Stomach smooth muscle (tissue), 2 donors: ENCODE measurements at regions not wholly inside any gene's neighbourhood (a gene's known extent, or its start where the extent isn't known, plus 50 kb on each side); places are given as distances from the start of the nearest gene placed in this dataset.
A peak's percentile ranks its signal among the peaks of the same experiment; 100 is the strongest.

Experiments
- H3K27ac ChIP-seq: one replicate; pipeline ENCODE4 v1.7.0; 2013; ENCODE audit warnings: mild to moderate bottlenecking, low read length, inconsistent platforms
- H3K27me3 ChIP-seq, 2 donors: one replicate each; pipeline ENCODE4 v1.7.0; 2013; ENCODE audit warnings: low read length in 2 of 2; ENCODE audit not compliant: insufficient read depth in 2 of 2, control insufficient read depth in 1 of 2
- H3K36me3 ChIP-seq, 2 donors: one replicate each; pipeline ENCODE4 v1.7.0; 2013; ENCODE audit warnings: low read length in 2 of 2; ENCODE audit not compliant: control insufficient read depth in 2 of 2, insufficient read depth in 2 of 2
- H3K4me1 ChIP-seq: one replicate; pipeline ENCODE4 v1.7.0; 2013; ENCODE audit warnings: low read length; ENCODE audit not compliant: control insufficient read depth, insufficient read depth
- H3K4me3 ChIP-seq, 2 donors: one replicate each; pipeline ENCODE4 v1.7.0; 2013; ENCODE audit warnings: low read length in 2 of 2
- H3K9ac ChIP-seq, 2 donors: one replicate each; pipeline ENCODE4 v1.7.0; 2013; ENCODE audit warnings: low read length in 2 of 2, mild to moderate bottlenecking in 1 of 2
- H3K9me3 ChIP-seq, 2 donors: one replicate each; pipeline ENCODE4 v1.7.0; 2013; ENCODE audit warnings: low read length in 2 of 2; ENCODE audit not compliant: control insufficient read depth in 2 of 2
- donor health status: healthy.
- donor health status: Pancreatic carcinoma.

DNA sequence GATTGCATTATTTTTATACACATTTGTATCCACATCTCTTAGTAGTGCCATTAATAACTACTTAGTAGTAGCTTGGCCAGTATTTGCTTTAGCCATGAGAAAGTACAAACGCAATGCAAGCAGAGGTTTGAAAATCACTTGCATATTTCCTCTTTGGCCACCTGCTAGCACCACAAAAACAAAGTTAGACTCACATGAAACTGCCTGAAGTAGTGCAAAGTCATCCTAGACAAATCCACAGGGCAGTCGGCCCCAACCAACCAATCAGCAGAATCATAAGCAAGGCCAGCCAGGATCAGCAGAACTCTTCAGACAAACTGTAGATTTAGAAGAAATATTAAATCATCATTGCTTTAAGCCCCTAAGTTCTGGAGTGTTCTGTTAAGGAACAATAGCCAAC is 135.2 kb upstream of the VGLL2 start:
- Histone ChIP-seq H3K27ac (no peak overlapping the region), H3K4me3 (no peak overlapping the region), H3K27me3 (no peaks in the 10 kb centered on the region), H3K9me3 (peaks cover 0 to 3% of the 10 kb centered on the region in 2 donors), H3K36me3 (no peaks in the 10 kb centered on the region), H3K4me1 (no peaks in the 10 kb centered on the region), H3K9ac (no peak overlapping the region)

DNA sequence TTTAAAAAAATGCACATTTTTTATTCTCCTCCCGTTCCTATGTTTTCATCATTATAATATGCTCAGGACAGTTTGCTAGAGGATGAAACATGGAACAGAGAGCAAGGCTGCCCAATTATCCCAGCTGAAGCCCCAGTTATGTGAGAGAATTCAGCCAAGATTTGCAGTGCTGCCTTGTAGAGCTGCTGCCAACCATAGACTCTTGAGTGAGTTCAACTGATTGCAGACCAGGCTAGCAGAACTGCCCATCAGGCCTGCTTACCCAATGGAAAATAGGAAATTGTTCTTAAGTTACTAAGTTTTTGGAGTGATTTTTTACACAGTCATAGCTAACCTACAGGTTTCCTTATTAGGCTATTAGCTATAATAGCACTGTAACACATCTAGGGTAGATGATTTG is 128.7 kb upstream of the VGLL2 start:
- Histone ChIP-seq H3K9ac (no peak overlapping the region), H3K4me3 (no peak overlapping the region), H3K4me1 (peaks cover 5% of the 10 kb centered on the region), H3K27me3 (no peaks in the 10 kb centered on the region), H3K36me3 (no peaks in the 10 kb centered on the region), H3K9me3 (no peaks in the 10 kb centered on the region), H3K27ac (no peak overlapping the region)

DNA sequence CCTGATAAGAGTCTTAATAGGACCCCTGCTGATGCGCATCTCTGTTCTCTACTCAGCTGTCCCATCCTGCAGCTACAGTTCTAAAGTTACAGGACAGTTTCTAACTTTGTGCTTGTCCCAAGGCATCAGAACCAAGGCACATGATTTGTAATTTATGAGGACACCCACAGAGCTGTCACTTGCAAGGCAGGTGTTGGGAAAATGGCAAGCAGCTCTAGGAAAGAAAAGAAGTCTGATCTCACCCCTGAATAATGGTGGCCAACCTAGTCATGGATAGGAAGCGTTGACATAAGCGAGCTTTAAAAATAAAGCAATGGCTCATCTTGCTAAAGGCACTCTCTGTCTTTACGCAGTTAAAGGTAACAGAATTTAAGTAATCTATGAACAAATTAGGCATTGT is 127.6 kb upstream of the VGLL2 start:
- Histone ChIP-seq H3K9ac (no peak overlapping the region), H3K9me3 (no peaks in the 10 kb centered on the region), H3K36me3 (no peaks in the 10 kb centered on the region), H3K4me1 (peaks cover 5% of the 10 kb centered on the region), H3K27ac (no peak overlapping the region), H3K27me3 (no peaks in the 10 kb centered on the region), H3K4me3 (no peak overlapping the region)

DNA sequence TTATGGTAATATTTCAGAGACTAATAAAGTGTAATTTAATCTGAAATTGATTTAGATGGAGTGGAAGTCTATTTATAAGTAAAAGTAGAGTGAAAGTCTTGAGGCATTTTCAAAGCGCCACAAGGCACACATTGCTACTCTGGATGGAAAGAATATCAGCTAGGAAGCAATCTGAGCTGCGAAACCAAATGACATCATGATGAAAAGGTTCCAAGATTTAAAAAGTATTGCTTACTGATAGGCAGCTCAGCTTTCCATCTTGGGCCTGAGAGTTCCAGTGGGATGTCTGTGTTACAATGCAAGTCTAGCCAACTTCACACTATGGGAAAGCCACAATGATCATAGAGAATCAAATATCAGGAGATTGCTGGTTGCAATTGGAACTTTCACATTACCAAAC is 126.9 kb upstream of the VGLL2 start:
- Histone ChIP-seq H3K4me1 (peaks cover 5% of the 10 kb centered on the region), H3K9me3 (no peaks in the 10 kb centered on the region), H3K27ac (no peak overlapping the region), H3K4me3 (no peak overlapping the region), H3K36me3 (no peaks in the 10 kb centered on the region), H3K27me3 (no peaks in the 10 kb centered on the region), H3K9ac (no peak overlapping the region)

DNA sequence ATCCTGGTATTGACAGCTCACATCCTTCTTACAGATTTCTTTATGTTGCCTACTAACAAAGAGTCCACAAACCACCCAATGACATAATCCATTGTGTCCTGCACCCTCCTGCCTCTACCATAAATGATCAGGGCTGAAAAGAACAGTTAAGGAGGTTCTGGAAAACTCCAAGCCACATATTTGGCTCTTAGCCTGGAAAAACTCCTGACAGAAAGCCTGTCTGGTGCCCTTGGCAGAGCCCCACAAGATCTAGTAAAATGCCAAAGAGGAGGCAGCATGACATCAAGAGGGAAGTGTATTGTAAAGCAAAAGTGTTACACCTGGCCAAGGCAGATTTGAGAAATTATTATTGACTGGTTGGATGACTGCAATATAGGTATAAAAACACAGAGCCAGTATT is 126.4 kb upstream of the VGLL2 start:
- H3K27me3 ChIP-seq = no peaks in the 10 kb centered on the region
- H3K4me3 ChIP-seq = no peak overlapping the region
- no peaks in the 10 kb centered on the region for H3K9me3 ChIP-seq
- H3K36me3 ChIP-seq = no peaks in the 10 kb centered on the region
- no peak overlapping the region for H3K27ac ChIP-seq
- no peak overlapping the region for H3K9ac ChIP-seq
- H3K4me1 ChIP-seq = peaks cover 5% of the 10 kb centered on the region

DNA sequence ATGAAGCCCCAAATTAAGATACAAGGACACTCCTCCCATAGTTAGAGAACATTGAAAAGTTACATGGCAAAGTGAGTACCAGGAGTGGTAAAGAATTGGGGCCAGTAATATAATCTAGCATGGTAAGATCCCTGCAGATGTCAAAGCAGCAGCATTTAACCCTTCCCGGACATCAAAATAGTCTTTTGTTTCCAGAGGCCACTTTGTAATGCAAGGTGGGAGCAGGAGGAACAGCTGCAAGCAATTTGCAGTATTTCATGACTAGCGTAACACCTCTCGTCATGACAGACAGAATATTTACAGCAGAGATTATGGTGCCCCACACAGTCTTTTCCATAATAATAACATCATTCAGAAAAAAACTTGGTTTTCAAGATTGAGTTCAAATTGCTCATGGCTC is 123.2 kb upstream of the VGLL2 start:
- H3K36me3 ChIP-seq = no peaks in the 10 kb centered on the region
- no peak overlapping the region for H3K27ac ChIP-seq
- H3K9me3 ChIP-seq = no peaks in the 10 kb centered on the region
- H3K4me1 ChIP-seq = peaks cover 5% of the 10 kb centered on the region
- no peak overlapping the region for H3K9ac ChIP-seq
- H3K4me3 ChIP-seq = no peak overlapping the region
- H3K27me3 ChIP-seq = no peaks in the 10 kb centered on the region

DNA sequence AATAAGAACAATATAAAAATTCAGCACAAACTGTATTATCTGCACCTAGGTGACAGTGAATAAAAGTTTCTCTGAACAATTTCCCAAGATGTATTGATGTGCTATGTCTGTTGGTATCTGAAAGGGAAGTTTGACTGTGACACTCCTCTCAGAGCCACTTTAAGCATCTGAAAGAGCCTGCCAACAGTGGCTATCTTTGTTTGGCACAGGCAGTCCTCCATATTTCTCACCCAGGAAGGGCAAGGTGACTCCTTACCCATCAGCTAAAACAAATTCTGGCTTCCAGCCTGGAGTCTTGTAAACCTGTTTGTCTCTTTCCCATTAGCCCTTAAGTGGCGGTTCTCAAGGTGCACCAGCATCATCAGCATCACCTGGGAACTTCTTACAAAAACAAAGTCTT is 122.4 kb upstream of the VGLL2 start:
- H3K27ac ChIP-seq = no peak overlapping the region
- no peaks in the 10 kb centered on the region for H3K36me3 ChIP-seq
- no peak overlapping the region for H3K9ac ChIP-seq
- no peaks in the 10 kb centered on the region for H3K9me3 ChIP-seq
- H3K4me3 ChIP-seq = no peak overlapping the region
- peaks cover 5% of the 10 kb centered on the region for H3K4me1 ChIP-seq
- H3K27me3 ChIP-seq = no peaks in the 10 kb centered on the region

DNA sequence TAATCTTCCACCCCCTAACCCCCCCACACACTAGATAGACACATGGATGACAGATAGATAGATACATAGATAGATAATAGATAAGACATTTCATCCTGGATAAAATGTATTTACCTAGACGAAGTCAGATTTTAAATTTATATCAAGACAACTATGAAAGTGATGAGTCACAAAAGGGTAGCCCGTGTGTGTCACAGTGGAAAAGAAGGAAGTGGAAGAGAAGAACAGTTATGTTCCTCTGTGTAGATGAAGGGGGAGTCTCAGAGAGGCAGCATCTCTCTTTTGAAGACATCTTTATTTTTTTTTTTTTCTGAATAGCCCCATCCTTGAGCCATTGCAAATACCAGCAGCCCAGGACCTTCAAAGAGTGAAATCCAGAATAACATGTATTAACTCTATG is 121.7 kb upstream of the VGLL2 start:
- Histone ChIP-seq H3K9me3 (no peaks in the 10 kb centered on the region), H3K4me1 (peaks cover 5% of the 10 kb centered on the region), H3K36me3 (no peaks in the 10 kb centered on the region), H3K27ac (no peak overlapping the region), H3K27me3 (no peaks in the 10 kb centered on the region), H3K9ac (no peak overlapping the region), H3K4me3 (no peak overlapping the region)

DNA sequence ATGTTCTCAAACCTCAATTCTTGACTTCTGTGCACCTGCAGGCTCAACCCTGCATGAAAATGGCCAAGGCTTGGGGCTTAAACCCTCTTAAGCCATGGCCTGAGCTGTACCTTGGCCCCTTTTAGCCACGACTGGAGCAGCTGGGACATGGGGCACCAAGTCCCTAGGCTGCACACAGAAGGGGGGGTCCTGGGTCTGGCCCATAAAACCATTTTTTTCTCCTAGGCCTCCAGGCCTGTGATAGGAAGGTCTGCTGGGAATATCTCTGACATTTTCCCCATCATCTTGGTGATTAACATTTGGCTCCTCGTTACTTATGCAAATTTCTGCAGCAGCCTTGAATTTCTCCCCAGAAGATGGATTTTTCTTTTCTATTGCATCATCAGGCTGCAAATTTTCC is 119.4 kb upstream of the VGLL2 start:
- Histone ChIP-seq H3K36me3 (no peaks in the 10 kb centered on the region), H3K9ac (no peak overlapping the region), H3K9me3 (no peaks in the 10 kb centered on the region), H3K4me3 (no peak overlapping the region), H3K27ac (no peak overlapping the region), H3K27me3 (no peaks in the 10 kb centered on the region), H3K4me1 (no peaks in the 10 kb centered on the region)

DNA sequence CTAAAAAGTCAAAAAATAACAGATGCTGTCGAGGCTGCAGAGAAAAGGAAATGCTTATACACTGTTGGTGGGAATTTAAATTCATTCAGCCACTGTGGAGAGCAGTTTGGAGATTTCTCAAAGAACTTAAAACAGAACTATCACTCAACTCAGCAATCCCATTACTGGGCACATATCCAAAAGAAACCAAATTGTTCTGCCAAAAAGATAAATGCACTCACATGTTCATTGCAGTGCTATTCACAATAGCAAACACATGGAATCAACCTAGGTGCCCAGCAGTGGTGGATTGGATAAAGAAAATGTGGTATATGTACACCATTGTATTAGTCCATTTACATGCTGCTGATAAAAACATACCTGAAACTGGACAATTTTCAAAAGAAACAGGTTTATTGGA is 116.0 kb upstream of the VGLL2 start:
- H3K36me3 ChIP-seq = no peaks in the 10 kb centered on the region
- H3K9ac ChIP-seq = no peak overlapping the region
- H3K4me1 ChIP-seq = no peaks in the 10 kb centered on the region
- no peaks in the 10 kb centered on the region for H3K27me3 ChIP-seq
- H3K4me3 ChIP-seq = no peak overlapping the region
- no peaks in the 10 kb centered on the region for H3K9me3 ChIP-seq
- H3K27ac ChIP-seq = no peak overlapping the region

DNA sequence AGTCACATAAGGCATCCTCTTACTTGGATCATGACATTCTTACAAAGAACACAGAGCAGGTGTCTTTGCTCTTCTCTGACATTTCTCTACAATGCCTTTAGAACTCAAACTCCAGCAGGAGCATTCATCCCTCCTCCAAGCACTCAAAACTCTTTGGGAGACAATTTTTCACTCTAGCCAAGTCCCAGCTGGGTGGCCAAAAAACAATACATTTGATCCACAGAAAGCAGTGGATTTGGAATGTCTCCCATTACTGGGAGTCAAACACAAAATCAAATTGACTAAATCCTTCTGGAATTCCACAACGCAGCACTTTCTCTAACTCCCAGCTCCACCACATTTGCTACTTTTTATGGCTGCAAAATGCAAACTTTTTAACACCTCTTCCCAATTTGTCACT is 108.6 kb upstream of the VGLL2 start:
- Histone ChIP-seq H3K9me3 (no peaks in the 10 kb centered on the region), H3K4me1 (no peaks in the 10 kb centered on the region), H3K36me3 (no peaks in the 10 kb centered on the region), H3K27ac (no peak overlapping the region), H3K9ac (no peak overlapping the region), H3K4me3 (no peak overlapping the region), H3K27me3 (no peaks in the 10 kb centered on the region)

DNA sequence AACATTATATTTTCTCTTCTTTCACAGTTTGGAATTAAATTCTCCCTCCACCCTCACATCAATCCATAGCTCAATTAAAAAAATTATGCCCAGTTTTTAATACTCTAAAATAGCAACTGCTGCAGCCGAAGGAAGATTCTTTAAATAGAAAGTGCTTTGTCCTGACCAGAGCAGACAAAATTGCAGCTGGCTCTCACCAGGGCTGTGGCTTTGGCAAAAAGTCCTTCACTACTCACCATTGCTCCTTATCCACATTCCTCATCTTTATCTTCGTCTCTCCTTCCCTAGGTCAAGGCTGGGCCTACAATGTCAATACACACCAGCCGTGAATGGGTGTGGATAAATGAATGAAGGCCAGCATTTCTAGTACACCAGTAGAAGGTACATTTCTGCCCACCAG is 107.9 kb upstream of the VGLL2 start:
- Histone ChIP-seq H3K36me3 (no peaks in the 10 kb centered on the region), H3K9ac (no peak overlapping the region), H3K9me3 (no peaks in the 10 kb centered on the region), H3K4me3 (peak overlapping the region in 1 of 2 donors; percentile 10), H3K4me1 (no peaks in the 10 kb centered on the region), H3K27me3 (no peaks in the 10 kb centered on the region), H3K27ac (no peak overlapping the region)
